HCT116 (cell line): ENCODE measurements at regions not wholly inside any gene's neighbourhood (a gene's known extent, or its start where the extent isn't known, plus 50 kb on each side); places are given as distances from the start of the nearest gene placed in this dataset.

Source experiments
- ATAC-seq: fragments of 200-7000 bp; cut with Tn5 transposase; 2 replicates; pipeline ENCODE4 v1.9.1; 2020; ENCODE audit warnings: mild to moderate bottlenecking, moderate library complexity
- BruUV-seq: library from RNA; stranded (reverse); fragments of 400-500 nt; replicated peaks from 2 replicates; lab custom pipeline; 2021; lab: Mats Ljungman, UMichigan
- CTCF ChIA-PET: fragments of 300-600 bp; sonication (Branson Sonifier 250); formaldehyde crosslinking; loops from one replicate; lab custom pipeline; 2021; ENCODE audit warnings: antibody characterized with exemption; lab: Charles Lee
- POLR2A ChIA-PET: fragments of 300-600, 350-600 bp; sonication (Branson Sonifier 250); formaldehyde crosslinking; loops from one replicate; lab custom pipeline; 2021; ENCODE audit warnings: antibody characterized with exemption; lab: Charles Lee
- RAD21 ChIA-PET, 2 experiments: fragments of 300-600 bp; sonication (Branson Sonifier 250); formaldehyde crosslinking; loops; one replicate each; lab custom pipeline; 2023; ENCODE audit warnings: low total read pairs in 2 of 2; ENCODE audit not compliant: uncharacterized antibody in 2 of 2, unreplicated experiment in 2 of 2, low non-redundant PET in 1 of 2; lab: Charles Lee
- DNase-seq: peaks from one replicate; pipeline ENCODE4 v3.0.0-alpha.2; 2010; ENCODE audit warnings: low read depth, low spot score
- H2AFZ ChIP-seq: fragments of 200-600 bp; shearing (Covaris generic), sonication (generic); 2 replicates; pipeline ENCODE4 v1.6.1; 2017; ENCODE audit warnings: low read depth, mixed run types, mixed read lengths, antibody characterized with exemption, low read length; ENCODE audit not compliant: poor library complexity, severe bottlenecking
- H3K27ac ChIP-seq: 2 replicates; pipeline ENCODE4 v1.5.1; 2012; ENCODE audit warnings: low read depth, low read length
- H3K27me3 ChIP-seq: fragments of 200-600 bp; sonication (generic); 2 replicates; pipeline ENCODE4 v1.6.1; 2016; ENCODE audit warnings: mixed run types, low read length, mixed read lengths; ENCODE audit not compliant: insufficient read depth
- H3K36me3 ChIP-seq, 2 experiments: fragments of 200-500 bp in 1 of 2; fragments of 200-600 bp in 1 of 2; sonication (Bioruptor generic) in 1 of 2; sonication (generic) in 1 of 2; 2 replicates each; pipeline versions ENCODE4 v1.5.1 to v1.6.1; 2014 to 2016; ENCODE audit warnings: low read length in 2 of 2, inconsistent platforms in 1 of 2, mixed read lengths in 1 of 2, mixed run types in 1 of 2; ENCODE audit not compliant: insufficient read depth in 2 of 2, control insufficient read depth in 1 of 2
- H3K4me1 ChIP-seq, 2 experiments: fragments of 200-600 bp in 1 of 2; sonication (generic) in 1 of 2; 2 replicates each; pipeline versions ENCODE4 v1.5.1 to v1.6.1; 2012 to 2017; ENCODE audit warnings: low read length in 2 of 2, inconsistent platforms in 1 of 2, mild to moderate bottlenecking in 1 of 2, mixed read lengths in 1 of 2, mixed run types in 1 of 2, moderate library complexity in 1 of 2; ENCODE audit not compliant: insufficient read depth in 2 of 2, control insufficient read depth in 1 of 2
- H3K4me2 ChIP-seq: fragments of 200-600 bp; sonication (generic); 2 replicates; pipeline ENCODE4 v1.6.1; 2017; ENCODE audit warnings: mixed run types, low read length, mixed read lengths
- H3K4me3 ChIP-seq, 2 experiments: fragments of 200-600 bp in 1 of 2; sonication (generic) in 1 of 2; replicated peaks in 1 of 2; 2 replicates each; pipeline ENCODE4 v1.5.1; 2011 to 2016; ENCODE audit warnings: low read length in 2 of 2, control low read depth in 1 of 2, low read depth in 1 of 2, mild to moderate bottlenecking in 1 of 2, mixed read lengths in 1 of 2, mixed run types in 1 of 2
- H3K79me2 ChIP-seq: fragments of 200-600 bp; sonication (generic); 2 replicates; pipeline ENCODE4 v1.6.1; 2017; ENCODE audit warnings: mild to moderate bottlenecking, mixed run types, low read length, moderate library complexity, mixed read lengths; ENCODE audit not compliant: insufficient read depth
- H3K9ac ChIP-seq: fragments of 200-600 bp; sonication (generic); 2 replicates; pipeline ENCODE4 v1.6.1; 2016; ENCODE audit warnings: low read length, mixed read lengths
- H3K9me2 ChIP-seq: fragments of 200-600 bp; sonication (generic), shearing (Covaris generic); 2 replicates; pipeline ENCODE4 v1.6.1; 2017; ENCODE audit warnings: mixed run types, mild to moderate bottlenecking, moderate library complexity; ENCODE audit not compliant: insufficient read depth
- H3K9me3 ChIP-seq, 2 experiments: fragments of 200-500 bp in 1 of 2; fragments of 200-600 bp in 1 of 2; sonication (Bioruptor generic) in 1 of 2; sonication (generic) in 1 of 2; 2 replicates each; pipeline ENCODE4 v1.6.1; 2014 to 2017; ENCODE audit warnings: low read length in 2 of 2, mixed read lengths in 2 of 2, inconsistent platforms in 1 of 2, low read depth in 1 of 2, mild to moderate bottlenecking in 1 of 2, mixed run types in 1 of 2, moderate library complexity in 1 of 2; ENCODE audit not compliant: control insufficient read depth in 1 of 2, insufficient read depth in 1 of 2
- H4K20me1 ChIP-seq: fragments of 200-600 bp; sonication (generic), shearing (Covaris generic); 2 replicates; pipeline ENCODE4 v1.6.1; 2017; ENCODE audit warnings: mixed run types, mild to moderate bottlenecking, moderate library complexity; ENCODE audit not compliant: insufficient read depth
- ATF3 ChIP-seq: IDR thresholded peaks from 2 replicates; pipeline ENCODE4 v1.6.1; 2012
- CBX3 ChIP-seq: IDR thresholded peaks from 2 replicates; pipeline ENCODE4 v1.6.1; 2012; ENCODE audit warnings: low read depth
- ELF1 ChIP-seq: IDR thresholded peaks from 2 replicates; pipeline ENCODE4 v1.6.1; 2012; ENCODE audit warnings: low read depth, borderline replicate concordance
- EZH2phosphoT487 ChIP-seq: fragments of 200-600 bp; IDR thresholded peaks from 2 replicates; pipeline ENCODE4 v1.6.1; 2018; ENCODE audit warnings: antibody characterized with exemption, borderline replicate concordance
- FOSL1 ChIP-seq: IDR thresholded peaks from 2 replicates; pipeline ENCODE4 v1.6.1; 2012; ENCODE audit warnings: low read depth
- JUND ChIP-seq: IDR thresholded peaks from 2 replicates; pipeline ENCODE4 v1.6.1; 2012
- MAX ChIP-seq: IDR thresholded peaks from 2 replicates; pipeline ENCODE4 v1.6.1; 2012
- POLR2AphosphoS5 ChIP-seq: IDR thresholded peaks from 2 replicates; pipeline ENCODE4 v1.6.1; 2011; ENCODE audit warnings: mild to moderate bottlenecking, low read depth, low read length, moderate library complexity
- RAD21 ChIP-seq: IDR thresholded peaks from 2 replicates; pipeline ENCODE4 v1.6.1; 2012; ENCODE audit warnings: low read depth, mild to moderate bottlenecking
- SIN3A ChIP-seq: IDR thresholded peaks from 2 replicates; pipeline ENCODE4 v1.6.1; 2012; ENCODE audit warnings: low read depth
- SRF ChIP-seq: IDR thresholded peaks from 2 replicates; pipeline ENCODE4 v1.6.1; 2012; ENCODE audit warnings: low read depth
- TCF7L2 ChIP-seq: IDR thresholded peaks from 2 replicates; pipeline ENCODE4 v1.7.0; 2011; ENCODE audit warnings: borderline replicate concordance, inconsistent platforms; ENCODE audit not compliant: insufficient read depth, insufficient read length; ENCODE audit errors: extremely low read depth
- ZFX ChIP-seq: fragments of 450-650 bp; IDR thresholded peaks from 2 replicates; pipeline ENCODE4 v1.6.1; 2017
- ZNF274 ChIP-seq: fragments of 200-500 bp; sonication (Bioruptor generic); IDR thresholded peaks from 2 replicates; pipeline ENCODE4 v1.6.1; 2014; ENCODE audit warnings: mild to moderate bottlenecking, low read depth, low read length, inconsistent platforms
- intact Hi-C: fragments of 100-400 bp; cut with micrococcal nuclease; formaldehyde crosslinking; loops from 2 replicates; pipeline ENCODE4 v1.10.0; 2022
- TF ChIP-seq, protein P1 (sequence below), 3 experiments: fragments of 200-600 bp in 1 of 3; sonication (generic) in 1 of 3; IDR thresholded peaks in 2 of 3; conservative IDR thresholded peaks in 1 of 3; 2 replicates each; pipeline ENCODE4 v1.5.1; 2012 to 2017; ENCODE audit warnings: low read depth in 2 of 3, low read length in 2 of 3, antibody characterized with exemption in 1 of 3, borderline replicate concordance in 1 of 3, control low read depth in 1 of 3, mild to moderate bottlenecking in 1 of 3, mixed read lengths in 1 of 3, mixed run types in 1 of 3, moderate library complexity in 1 of 3; ENCODE audit not compliant: insufficient read depth in 1 of 3
- TF ChIP-seq, protein P2 (sequence below): IDR thresholded peaks from 2 replicates; pipeline ENCODE4 v1.6.1; 2011; ENCODE audit warnings: mild to moderate bottlenecking, low read length, moderate library complexity; ENCODE audit not compliant: insufficient replicate concordance; ENCODE audit errors: extremely low read depth

GRCh38 chr14:31945701-31946100, 131.4 kb upstream of the ARHGAP5 start:
- intact Hi-C loops, result no loop called here
- Histone ChIP-seq H3K4me3 (no peak overlapping the region), H4K20me1 (no peaks in the 10 kb centered on the region), H2AFZ (no peak overlapping the region), H3K9me2 (no peaks in the 10 kb centered on the region), H3K4me1 (peaks cover 36 to 57% of the 10 kb centered on the region in 2 experiments), H3K4me2 (peak overlapping the region; percentile 84; the same call in 1 of the 2 replicates), H3K27me3 (no peaks in the 10 kb centered on the region), H3K27ac (no peak overlapping the region), H3K79me2 (no peaks in the 10 kb centered on the region), H3K36me3 (no peaks in the 10 kb centered on the region), H3K9ac (no peak overlapping the region), H3K9me3 (no peaks in the 10 kb centered on the region)
- RAD21 ChIA-PET, result no interaction called here
- CTCF ChIA-PET, result no interaction called here
- TF ChIP-seq MAX (no peak), TCF7L2 (no peak), ATF3 (no peak), EZH2phosphoT487 (no peak), POLR2AphosphoS5 (no peak), SIN3A (no peak), RAD21 (no peak), ELF1 (no peak), SRF (no peak), JUND (no peak), FOSL1 (no peak), CBX3 (no peak), ZFX (no peak), ZNF274 (no peak)
- TF ChIP-seq, protein P1, sequence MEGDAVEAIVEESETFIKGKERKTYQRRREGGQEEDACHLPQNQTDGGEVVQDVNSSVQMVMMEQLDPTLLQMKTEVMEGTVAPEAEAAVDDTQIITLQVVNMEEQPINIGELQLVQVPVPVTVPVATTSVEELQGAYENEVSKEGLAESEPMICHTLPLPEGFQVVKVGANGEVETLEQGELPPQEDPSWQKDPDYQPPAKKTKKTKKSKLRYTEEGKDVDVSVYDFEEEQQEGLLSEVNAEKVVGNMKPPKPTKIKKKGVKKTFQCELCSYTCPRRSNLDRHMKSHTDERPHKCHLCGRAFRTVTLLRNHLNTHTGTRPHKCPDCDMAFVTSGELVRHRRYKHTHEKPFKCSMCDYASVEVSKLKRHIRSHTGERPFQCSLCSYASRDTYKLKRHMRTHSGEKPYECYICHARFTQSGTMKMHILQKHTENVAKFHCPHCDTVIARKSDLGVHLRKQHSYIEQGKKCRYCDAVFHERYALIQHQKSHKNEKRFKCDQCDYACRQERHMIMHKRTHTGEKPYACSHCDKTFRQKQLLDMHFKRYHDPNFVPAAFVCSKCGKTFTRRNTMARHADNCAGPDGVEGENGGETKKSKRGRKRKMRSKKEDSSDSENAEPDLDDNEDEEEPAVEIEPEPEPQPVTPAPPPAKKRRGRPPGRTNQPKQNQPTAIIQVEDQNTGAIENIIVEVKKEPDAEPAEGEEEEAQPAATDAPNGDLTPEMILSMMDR (IDR thresholded peaks at IDR 0.05 in 2 of 3, conservative IDR thresholded peaks at IDR 0.05 in 1 of 3; ENCODE audit: borderline replicate concordance in 1 of 3, insufficient read depth in 1 of 3, low read depth in 2 of 3, low read length in 2 of 3), result no peak
- TF ChIP-seq, protein P2, sequence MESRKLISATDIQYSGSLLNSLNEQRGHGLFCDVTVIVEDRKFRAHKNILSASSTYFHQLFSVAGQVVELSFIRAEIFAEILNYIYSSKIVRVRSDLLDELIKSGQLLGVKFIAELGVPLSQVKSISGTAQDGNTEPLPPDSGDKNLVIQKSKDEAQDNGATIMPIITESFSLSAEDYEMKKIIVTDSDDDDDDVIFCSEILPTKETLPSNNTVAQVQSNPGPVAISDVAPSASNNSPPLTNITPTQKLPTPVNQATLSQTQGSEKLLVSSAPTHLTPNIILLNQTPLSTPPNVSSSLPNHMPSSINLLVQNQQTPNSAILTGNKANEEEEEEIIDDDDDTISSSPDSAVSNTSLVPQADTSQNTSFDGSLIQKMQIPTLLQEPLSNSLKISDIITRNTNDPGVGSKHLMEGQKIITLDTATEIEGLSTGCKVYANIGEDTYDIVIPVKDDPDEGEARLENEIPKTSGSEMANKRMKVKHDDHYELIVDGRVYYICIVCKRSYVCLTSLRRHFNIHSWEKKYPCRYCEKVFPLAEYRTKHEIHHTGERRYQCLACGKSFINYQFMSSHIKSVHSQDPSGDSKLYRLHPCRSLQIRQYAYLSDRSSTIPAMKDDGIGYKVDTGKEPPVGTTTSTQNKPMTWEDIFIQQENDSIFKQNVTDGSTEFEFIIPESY, result no peak
- BruUV-seq, result no TSS peak
- POLR2A ChIA-PET, result no interaction called here
- no peak for DNase-seq
- ATAC-seq, result no peak
